Lung (tissue), 11 donors: ENCODE measurements at regions not wholly inside any gene's neighbourhood (a gene's known extent, or its start where the extent isn't known, plus 50 kb on each side); places are given as distances from the start of the nearest gene placed in this dataset.

Experiments used
- ATAC-seq: fragments of 200-7000 bp; cut with Tn5 transposase; one replicate; pipeline ENCODE4 v1.9.1; 2020; ENCODE audit warnings: moderate number of reproducible peaks; ENCODE audit not compliant: insufficient read depth, low FRiP score
- DNase-seq, 3 donors: peaks; one replicate each; pipeline ENCODE4 v3.0.0-alpha.2; 2013 to 2017
- H3K27ac ChIP-seq, 2 donors: one replicate each; pipeline ENCODE4 v1.5.1; 2013; ENCODE audit warnings: mild to moderate bottlenecking in 2 of 2, moderate library complexity in 2 of 2, control low read depth in 1 of 2, inconsistent platforms in 1 of 2, low read depth in 1 of 2, low read length in 1 of 2
- H3K27me3 ChIP-seq, 3 donors: one replicate each; pipeline ENCODE4 v1.5.1; 2013; ENCODE audit warnings: low read length in 2 of 3; ENCODE audit not compliant: control insufficient read depth in 3 of 3, insufficient read depth in 3 of 3
- H3K36me3 ChIP-seq, 4 donors: one replicate each; pipeline ENCODE4 v1.5.1; 2013; ENCODE audit warnings: low read length in 4 of 4, mild to moderate bottlenecking in 1 of 4, moderate library complexity in 1 of 4; ENCODE audit not compliant: control insufficient read depth in 4 of 4, insufficient read depth in 4 of 4
- H3K4me1 ChIP-seq, 5 donors: one replicate each; pipeline ENCODE4 v1.5.1; 2013; ENCODE audit warnings: low read length in 5 of 5, mild to moderate bottlenecking in 2 of 5, moderate library complexity in 1 of 5; ENCODE audit not compliant: control insufficient read depth in 5 of 5, insufficient read depth in 5 of 5
- H3K4me3 ChIP-seq: one replicate; pipeline ENCODE4 v1.5.1; 2013; ENCODE audit warnings: mild to moderate bottlenecking, control low read depth, moderate library complexity
- H3K9ac ChIP-seq, 2 donors: one replicate each; pipeline ENCODE4 v1.5.1; 2013; ENCODE audit warnings: low read length in 2 of 2, control low read depth in 1 of 2; ENCODE audit not compliant: insufficient read depth in 1 of 2
- H3K9me3 ChIP-seq, 4 donors: one replicate each; pipeline ENCODE4 v1.5.1; 2013; ENCODE audit warnings: low read length in 3 of 4, mild to moderate bottlenecking in 1 of 4, moderate library complexity in 1 of 4; ENCODE audit not compliant: control insufficient read depth in 4 of 4, insufficient read depth in 3 of 4
- WGBS, 2 donors: extraction: QIAGEN DNeasy Blood & Tissue Kit; methylation state at CpG; one replicate each; pipeline ENCODE4 v1.1.7; 2013; 5-methylcytosine and 5-hydroxymethylcytosine counted together
- TF ChIP-seq, protein P1 (sequence below): IDR thresholded peaks from 2 replicates; pipeline ENCODE4 v1.5.1; 2012; ENCODE audit warnings: mild to moderate bottlenecking; ENCODE audit errors: control extremely low read depth, extremely low read depth
- donor health status: control.
- donor health status: control.
- donor health status: Bipolar disorder and iron deficiency.
- donor health status: healthy.
- donor health status: DM: yes; HTN: yes; CAD: no.

DNA sequence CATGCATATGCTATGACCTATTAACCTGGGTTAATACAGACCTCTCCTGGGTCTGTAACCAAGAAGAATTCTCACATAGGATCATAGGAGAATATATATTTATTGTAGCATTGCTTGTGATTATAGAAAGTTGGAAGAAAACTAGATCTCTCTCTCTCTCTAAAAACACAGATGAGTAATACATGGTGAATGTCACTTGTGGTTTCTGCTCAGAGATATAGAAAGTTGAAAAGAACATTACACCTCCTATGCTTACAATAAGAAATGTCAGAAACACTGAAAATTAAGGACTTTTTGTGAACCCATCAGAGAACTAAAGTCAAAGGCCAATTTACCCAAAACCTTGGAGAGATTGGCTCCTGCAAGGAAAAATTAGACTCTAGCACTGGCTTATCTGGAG, 1389.5 kb downstream of the FAM133A start:
- H3K36me3 ChIP-seq, result no peaks in the 10 kb centered on the region
- no peak for ATAC-seq
- peaks cover 0 to 19% (median 6%) of the 10 kb centered on the region in 3 donors for H3K27me3 ChIP-seq
- H3K4me1 ChIP-seq, result no peaks in the 10 kb centered on the region
- DNase-seq, result no peak
- no peak overlapping the region for H3K4me3 ChIP-seq
- no peak overlapping the region for H3K9ac ChIP-seq
- TF ChIP-seq, protein P1, sequence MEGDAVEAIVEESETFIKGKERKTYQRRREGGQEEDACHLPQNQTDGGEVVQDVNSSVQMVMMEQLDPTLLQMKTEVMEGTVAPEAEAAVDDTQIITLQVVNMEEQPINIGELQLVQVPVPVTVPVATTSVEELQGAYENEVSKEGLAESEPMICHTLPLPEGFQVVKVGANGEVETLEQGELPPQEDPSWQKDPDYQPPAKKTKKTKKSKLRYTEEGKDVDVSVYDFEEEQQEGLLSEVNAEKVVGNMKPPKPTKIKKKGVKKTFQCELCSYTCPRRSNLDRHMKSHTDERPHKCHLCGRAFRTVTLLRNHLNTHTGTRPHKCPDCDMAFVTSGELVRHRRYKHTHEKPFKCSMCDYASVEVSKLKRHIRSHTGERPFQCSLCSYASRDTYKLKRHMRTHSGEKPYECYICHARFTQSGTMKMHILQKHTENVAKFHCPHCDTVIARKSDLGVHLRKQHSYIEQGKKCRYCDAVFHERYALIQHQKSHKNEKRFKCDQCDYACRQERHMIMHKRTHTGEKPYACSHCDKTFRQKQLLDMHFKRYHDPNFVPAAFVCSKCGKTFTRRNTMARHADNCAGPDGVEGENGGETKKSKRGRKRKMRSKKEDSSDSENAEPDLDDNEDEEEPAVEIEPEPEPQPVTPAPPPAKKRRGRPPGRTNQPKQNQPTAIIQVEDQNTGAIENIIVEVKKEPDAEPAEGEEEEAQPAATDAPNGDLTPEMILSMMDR, result no peak
- H3K27ac ChIP-seq, result no peak overlapping the region
- H3K9me3 ChIP-seq, result no peaks in the 10 kb centered on the region

GRCh38 chrX:95065151-95065550, 1391.1 kb downstream of the FAM133A start:
- no peaks in the 10 kb centered on the region for H3K4me1 ChIP-seq
- WGBS, 2 donors, result 58 to 69% methylated on average over 1 of the region's 1 CpG
- H3K36me3 ChIP-seq, result no peaks in the 10 kb centered on the region
- H3K4me3 ChIP-seq, result no peak overlapping the region
- TF ChIP-seq, protein P1, result no peak
- no peak overlapping the region for H3K27ac ChIP-seq
- ATAC-seq, result no peak
- H3K9ac ChIP-seq, result no peak overlapping the region
- H3K27me3 ChIP-seq, result peaks cover 0 to 18% (median 6%) of the 10 kb centered on the region in 3 donors
- DNase-seq, result no peak
- peaks cover 0 to 2% (median 0%) of the 10 kb centered on the region in 4 donors for H3K9me3 ChIP-seq

DNA sequence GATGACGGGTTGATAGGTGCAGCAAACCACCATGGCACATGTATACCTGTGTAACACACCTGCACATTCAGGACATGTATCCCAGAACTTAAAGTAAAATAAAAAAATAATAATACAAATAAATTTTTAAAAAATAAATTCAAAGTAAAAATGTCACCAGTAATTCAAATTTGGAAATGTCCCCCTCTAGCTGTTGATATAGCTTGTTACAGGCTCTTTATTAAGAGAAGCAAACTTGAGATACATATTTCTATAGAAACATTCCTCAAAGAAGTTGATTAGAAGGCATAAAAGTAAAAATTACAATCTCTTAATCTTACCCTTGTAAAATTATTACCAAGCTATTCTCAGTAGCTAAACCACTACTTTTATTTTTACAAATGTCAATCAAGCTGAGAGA, 1397.0 kb downstream of the FAM133A start:
- Histone ChIP-seq H3K36me3 (no peaks in the 10 kb centered on the region), H3K4me1 (no peaks in the 10 kb centered on the region), H3K27ac (no peak overlapping the region), H3K4me3 (no peak overlapping the region), H3K27me3 (peaks cover 0 to 5% (median 0%) of the 10 kb centered on the region in 3 donors), H3K9ac (no peak overlapping the region), H3K9me3 (peaks cover 0 to 2% (median 0%) of the 10 kb centered on the region in 4 donors)
- DNase-seq, result no peak
- ATAC-seq, result no peak
- 77 to 100% methylated on average over 1 of the region's 1 CpG for WGBS, 2 donors
- TF ChIP-seq, protein P1, result no peak

- TF ChIP-seq, protein P1, result no peak
- Histone ChIP-seq H3K27ac (no peak overlapping the region), H3K9me3 (peaks cover 0 to 2% (median 0%) of the 10 kb centered on the region in 4 donors), H3K27me3 (peaks cover 0 to 3% (median 0%) of the 10 kb centered on the region in 3 donors), H3K4me1 (no peaks in the 10 kb centered on the region), H3K9ac (no peak overlapping the region), H3K4me3 (no peak overlapping the region), H3K36me3 (no peaks in the 10 kb centered on the region)
- DNase-seq (no peak), ATAC-seq (no peak)
- 66 to 74% methylated on average over 5 of the region's 5 CpGs for WGBS, 2 donors
These were observed 1397.6 kb downstream of the FAM133A start for GRCh38 chrX:95071621-95072020.
